HG03159 (cell line): ENCODE measurements at regions not wholly inside any gene's neighbourhood (a gene's known extent, or its start where the extent isn't known, plus 50 kb on each side); places are given as distances from the start of the nearest gene placed in this dataset.

Experiments
- ATAC-seq: cut with Tn5 transposase; IDR thresholded peaks from one replicate; pipeline ENCODE4 v1.9.1; 2021; ENCODE audit warnings: mild to moderate bottlenecking, moderate library complexity; ENCODE audit not compliant: unreplicated experiment

- no peak for ATAC-seq
Measured at GRCh38 chr17:77426676-77427386, 286.1 kb downstream of the SEC14L1 start.

GRCh38 chr17:77427391-77427991 is 286.7 kb downstream of the SEC14L1 start:
- ATAC-seq: no peak

- no peak for ATAC-seq
Measured at GRCh38 chr17:77428020-77428748, 287.4 kb downstream of the SEC14L1 start.

- no peak for ATAC-seq
Measured at GRCh38 chr17:77428749-77429368, 288.1 kb downstream of the SEC14L1 start.

- ATAC-seq: no peak
Measured at GRCh38 chr17:77429369-77429968, 288.7 kb downstream of the SEC14L1 start.

- ATAC-seq: no peak
Measured at GRCh38 chr17:77429969-77430752, 289.4 kb downstream of the SEC14L1 start.

- no peak for ATAC-seq
Measured at GRCh38 chr17:77432034-77432661, 291.4 kb downstream of the SEC14L1 start.

GRCh38 chr17:77432742-77433141 is 292.0 kb downstream of the SEC14L1 start:
- no peak for ATAC-seq

- no peak for ATAC-seq
Measured at GRCh38 chr17:77433385-77434135, 292.8 kb downstream of the SEC14L1 start.

GRCh38 chr17:77434136-77435114 is 293.7 kb downstream of the SEC14L1 start:
- ATAC-seq: no peak

GRCh38 chr17:77435272-77436057 is 294.7 kb downstream of the SEC14L1 start:
- ATAC-seq: no peak

- ATAC-seq: no peak
Measured at GRCh38 chr17:77436058-77436442, 295.3 kb downstream of the SEC14L1 start.

- ATAC-seq: no peak
Measured at GRCh38 chr17:77436481-77436880, 295.7 kb downstream of the SEC14L1 start.

GRCh38 chr17:77437017-77437416 is 296.2 kb downstream of the SEC14L1 start:
- ATAC-seq: no peak

GRCh38 chr17:77437747-77438146 is 297.0 kb downstream of the SEC14L1 start:
- ATAC-seq: no peak

- no peak for ATAC-seq
Measured at GRCh38 chr17:77438241-77439188, 297.7 kb downstream of the SEC14L1 start.
